ENCODE measurements at regions not wholly inside any gene's neighbourhood (a gene's known extent, or its start where the extent isn't known, plus 50 kb on each side); places are given as distances from the start of the nearest gene placed in this dataset.
"Not testable (repeated sequence)": the region's sequence is repeated elsewhere in the genome, so short reads cannot be mapped to it uniquely, and the experiment has no call there.

DNA sequence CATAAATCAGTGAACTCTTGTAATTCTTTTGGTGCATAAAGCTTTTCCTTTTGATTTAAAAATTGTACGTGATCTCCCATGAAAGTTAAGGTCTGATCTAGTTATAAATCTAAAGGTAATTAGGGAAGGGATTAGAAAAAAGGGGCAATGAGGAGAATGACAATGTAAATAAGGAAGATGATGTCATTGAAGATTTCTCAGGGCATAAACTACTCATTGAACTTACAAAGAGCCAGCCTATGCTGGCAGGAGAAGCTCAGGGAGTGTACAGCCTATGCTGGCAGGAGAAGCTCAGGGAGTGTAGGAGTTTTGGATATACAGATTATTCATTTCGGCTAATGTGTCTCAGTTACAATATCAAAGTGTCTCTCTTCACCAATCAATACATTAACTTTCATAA is 1533.5 kb upstream of the ADGRL3 start:
- H3K23ac ChIP-seq (ENCODE audit: low read length): no peak overlapping the region

DNA sequence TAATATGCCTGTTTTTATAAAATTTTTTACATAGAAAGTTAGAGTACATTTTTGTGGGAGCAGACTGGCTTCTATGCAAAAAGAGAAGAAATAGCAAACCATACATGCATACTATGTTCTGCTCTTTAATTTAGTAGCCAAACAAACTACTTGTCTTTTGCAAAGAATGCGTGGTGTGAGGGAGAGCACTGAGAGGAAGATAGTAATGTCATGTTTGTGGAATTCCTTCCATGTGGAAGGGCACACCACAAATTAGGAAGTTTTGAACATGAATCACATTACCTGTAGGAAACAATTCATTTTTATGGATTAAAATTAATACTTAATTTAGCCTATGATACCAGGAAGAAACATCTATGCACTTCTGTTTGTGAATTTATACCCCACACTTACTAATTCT is 1529.1 kb upstream of the ADGRL3 start:
- no peaks in the 10 kb centered on the region for H3K36me3 ChIP-seq (ENCODE audit: control insufficient read depth, insufficient read depth, low read length)

More for the DNA sequence above, 1533.5 kb upstream of the ADGRL3 start:
- no peak overlapping the region for H4K8ac ChIP-seq (ENCODE audit: low read depth, low read length)
- H2BK5ac ChIP-seq (ENCODE audit: low read length): no peak overlapping the region
- DNase-seq: no peak
- H3K27me3 ChIP-seq (ENCODE audit: insufficient read depth, low read length, poor library complexity): no peaks in the 10 kb centered on the region
- H3K79me2 ChIP-seq (ENCODE audit: control insufficient read depth, insufficient read depth, low read length): no peaks in the 10 kb centered on the region
- no peak overlapping the region for H2BK120ac ChIP-seq (ENCODE audit: low read depth, low read length)
- H3K4ac ChIP-seq (ENCODE audit: low read depth, low read length): no peak overlapping the region
- no peak overlapping the region for H3K4me2 ChIP-seq (ENCODE audit: low read length)
- H4K5ac ChIP-seq (ENCODE audit: low read length): no peak overlapping the region
- H3K18ac ChIP-seq (ENCODE audit: low read length): no peak overlapping the region
- H2BK15ac ChIP-seq (replicated peaks; ENCODE audit: low read depth): no peak overlapping the region
- no peak overlapping the region for H3K56ac ChIP-seq (ENCODE audit: low read length)
- no peaks in the 10 kb centered on the region for H3K36me3 ChIP-seq (ENCODE audit: control insufficient read depth, insufficient read depth, low read length)
- H3K4me1 ChIP-seq (ENCODE audit: control insufficient read depth, low read depth, low read length): no peaks in the 10 kb centered on the region
- H3K9ac ChIP-seq (ENCODE audit: low read length): no peak overlapping the region
- no peak overlapping the region for H3K4me3 ChIP-seq (ENCODE audit: low read length)
- no peak overlapping the region for H2AK5ac ChIP-seq (ENCODE audit: low read length)
- no peak overlapping the region for H3K27ac ChIP-seq (ENCODE audit: low read depth, low read length)
- no peaks in the 10 kb centered on the region for H3K79me1 ChIP-seq (ENCODE audit: low read length)
- WGBS (ENCODE audit: extremely low coverage, insufficient coverage, low lambda C conversion rate): no CpG with 5 or more reads among the region's 2 CpGs

DNA sequence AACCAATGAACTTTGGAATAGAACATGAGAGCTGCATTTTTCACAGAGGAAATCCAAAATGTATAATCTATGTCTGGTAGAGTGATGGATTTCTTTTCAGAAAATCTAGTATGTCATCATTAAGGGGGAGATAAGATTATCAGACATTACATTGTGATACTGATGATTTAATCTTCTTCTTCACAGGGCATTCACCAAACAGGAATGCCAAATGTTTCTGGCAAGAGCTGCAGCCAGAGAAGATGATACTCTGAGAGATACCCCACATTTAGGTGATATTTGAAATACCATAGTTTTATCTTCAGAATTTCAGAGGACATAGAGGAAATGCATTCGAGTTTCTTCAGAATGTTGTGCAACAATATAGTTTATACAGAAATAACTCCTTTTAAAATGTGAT is 1523.7 kb upstream of the ADGRL3 start:
- no CpG with 5 or more reads among the region's 1 CpG for WGBS (ENCODE audit: extremely low coverage, insufficient coverage, low lambda C conversion rate)

More for the DNA sequence above, 1529.1 kb upstream of the ADGRL3 start:
- H2BK15ac ChIP-seq (replicated peaks; ENCODE audit: low read depth): no peak overlapping the region
- DNase-seq: peak; percentile 22
- WGBS (ENCODE audit: extremely low coverage, insufficient coverage, low lambda C conversion rate): no CpG with 5 or more reads among the region's 1 CpG
- no peak overlapping the region for H3K56ac ChIP-seq (ENCODE audit: low read length)
- H2AK5ac ChIP-seq (ENCODE audit: low read length): no peak overlapping the region
- no peaks in the 10 kb centered on the region for H3K27me3 ChIP-seq (ENCODE audit: insufficient read depth, low read length, poor library complexity)
- H3K4ac ChIP-seq (ENCODE audit: low read depth, low read length): no peak overlapping the region
- no peak overlapping the region for H3K23ac ChIP-seq (ENCODE audit: low read length)
- no peak overlapping the region for H3K4me3 ChIP-seq (ENCODE audit: low read length)
- H4K8ac ChIP-seq (ENCODE audit: low read depth, low read length): no peak overlapping the region
- no peaks in the 10 kb centered on the region for H3K79me2 ChIP-seq (ENCODE audit: control insufficient read depth, insufficient read depth, low read length)
- no peak overlapping the region for H3K18ac ChIP-seq (ENCODE audit: low read length)
- no peak overlapping the region for H4K5ac ChIP-seq (ENCODE audit: low read length)
- no peaks in the 10 kb centered on the region for H3K4me1 ChIP-seq (ENCODE audit: control insufficient read depth, low read depth, low read length)
- H3K9ac ChIP-seq (ENCODE audit: low read length): no peak overlapping the region
- H3K27ac ChIP-seq (ENCODE audit: low read depth, low read length): no peak overlapping the region
- H3K4me2 ChIP-seq (ENCODE audit: low read length): no peak overlapping the region
- no peaks in the 10 kb centered on the region for H3K79me1 ChIP-seq (ENCODE audit: low read length)
- H2BK5ac ChIP-seq (ENCODE audit: low read length): no peak overlapping the region
- no peak overlapping the region for H2BK120ac ChIP-seq (ENCODE audit: low read depth, low read length)

DNA sequence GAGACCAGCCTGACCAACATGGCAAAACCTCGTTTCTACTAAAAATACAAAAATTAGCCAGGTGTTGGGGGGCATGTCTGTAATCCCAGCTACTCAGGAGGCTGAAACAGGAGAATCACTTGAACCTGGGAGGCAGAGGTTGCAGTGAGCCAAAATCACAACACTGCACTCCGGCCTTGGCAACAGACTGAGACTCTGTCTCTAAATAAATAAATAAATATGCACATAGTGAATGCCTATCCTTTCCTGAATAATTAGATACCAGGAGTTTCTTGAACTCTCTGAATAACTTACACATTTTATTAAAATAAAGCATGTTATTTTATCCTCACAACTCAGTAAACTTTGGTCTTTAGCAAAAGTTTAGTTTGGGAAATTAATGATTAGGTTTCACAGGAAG is 1523.1 kb upstream of the ADGRL3 start:
- not testable (repeated sequence) for H3K27me3 ChIP-seq (ENCODE audit: insufficient read depth, low read length, poor library complexity); H3K4ac ChIP-seq (ENCODE audit: low read depth, low read length); H3K27ac ChIP-seq (ENCODE audit: low read depth, low read length); H3K9ac ChIP-seq (ENCODE audit: low read length); H3K4me2 ChIP-seq (ENCODE audit: low read length); H3K4me3 ChIP-seq (ENCODE audit: low read length); H3K79me2 ChIP-seq (ENCODE audit: control insufficient read depth, insufficient read depth, low read length); H3K36me3 ChIP-seq (ENCODE audit: control insufficient read depth, insufficient read depth, low read length); H4K8ac ChIP-seq (ENCODE audit: low read depth, low read length); H4K5ac ChIP-seq (ENCODE audit: low read length); H2BK5ac ChIP-seq (ENCODE audit: low read length); H3K4me1 ChIP-seq (ENCODE audit: control insufficient read depth, low read depth, low read length); H3K79me1 ChIP-seq (ENCODE audit: low read length); H2BK120ac ChIP-seq (ENCODE audit: low read depth, low read length); H2BK15ac ChIP-seq (replicated peaks; ENCODE audit: low read depth); H2AK5ac ChIP-seq (ENCODE audit: low read length); H3K56ac ChIP-seq (ENCODE audit: low read length); H3K23ac ChIP-seq (ENCODE audit: low read length); H3K18ac ChIP-seq (ENCODE audit: low read length); DNase-seq
- no CpG with 5 or more reads among the region's 2 CpGs for WGBS (ENCODE audit: extremely low coverage, insufficient coverage, low lambda C conversion rate)

More for the DNA sequence above, 1523.7 kb upstream of the ADGRL3 start:
- no peaks in the 10 kb centered on the region for H3K79me2 ChIP-seq (ENCODE audit: control insufficient read depth, insufficient read depth, low read length)
- no peak overlapping the region for H4K8ac ChIP-seq (ENCODE audit: low read depth, low read length)
- peak; percentile 2 for DNase-seq
- H3K9ac ChIP-seq (ENCODE audit: low read length): no peak overlapping the region
- H3K18ac ChIP-seq (ENCODE audit: low read length): no peak overlapping the region
- H4K5ac ChIP-seq (ENCODE audit: low read length): no peak overlapping the region
- H2BK5ac ChIP-seq (ENCODE audit: low read length): no peak overlapping the region
- H2BK120ac ChIP-seq (ENCODE audit: low read depth, low read length): no peak overlapping the region
- no peak overlapping the region for H3K4ac ChIP-seq (ENCODE audit: low read depth, low read length)
- no peak overlapping the region for H3K27ac ChIP-seq (ENCODE audit: low read depth, low read length)
- no peak overlapping the region for H3K4me3 ChIP-seq (ENCODE audit: low read length)
- no peak overlapping the region for H2BK15ac ChIP-seq (replicated peaks; ENCODE audit: low read depth)
- no peaks in the 10 kb centered on the region for H3K79me1 ChIP-seq (ENCODE audit: low read length)
- no peaks in the 10 kb centered on the region for H3K36me3 ChIP-seq (ENCODE audit: control insufficient read depth, insufficient read depth, low read length)
- no peak overlapping the region for H3K4me2 ChIP-seq (ENCODE audit: low read length)
- H2AK5ac ChIP-seq (ENCODE audit: low read length): no peak overlapping the region
- H3K27me3 ChIP-seq (ENCODE audit: insufficient read depth, low read length, poor library complexity): no peaks in the 10 kb centered on the region
- H3K56ac ChIP-seq (ENCODE audit: low read length): no peak overlapping the region
- H3K23ac ChIP-seq (ENCODE audit: low read length): no peak overlapping the region
- H3K4me1 ChIP-seq (ENCODE audit: control insufficient read depth, low read depth, low read length): no peaks in the 10 kb centered on the region

DNA sequence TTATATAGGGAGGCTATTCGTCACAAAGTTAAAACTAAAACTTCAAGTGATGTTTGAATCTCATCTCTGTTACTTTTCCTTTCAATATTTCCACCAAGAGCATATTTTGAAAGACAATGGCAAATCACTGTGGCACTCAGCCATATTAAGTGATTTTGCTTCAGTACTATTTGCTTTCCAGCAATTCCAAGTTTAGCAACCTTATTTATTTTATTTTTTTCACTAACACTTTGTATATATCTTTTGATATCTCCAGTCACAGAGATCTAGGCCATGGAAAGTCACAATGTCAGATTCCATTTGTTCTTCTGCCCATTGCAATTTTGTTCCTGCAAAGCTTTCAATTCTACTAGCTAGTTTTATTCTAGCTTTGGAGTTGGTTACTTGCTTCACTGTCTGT is 1514.5 kb upstream of the ADGRL3 start:
- Histone ChIP-seq H4K8ac (ENCODE audit: low read depth, low read length) (no peak overlapping the region), H3K79me2 (ENCODE audit: control insufficient read depth, insufficient read depth, low read length) (no peaks in the 10 kb centered on the region), H2BK120ac (ENCODE audit: low read depth, low read length) (no peak overlapping the region), H3K56ac (ENCODE audit: low read length) (no peak overlapping the region), H2BK5ac (ENCODE audit: low read length) (no peak overlapping the region), H2BK15ac (replicated peaks; ENCODE audit: low read depth) (no peak overlapping the region), H3K4me3 (ENCODE audit: low read length) (no peak overlapping the region), H3K4me1 (ENCODE audit: control insufficient read depth, low read depth, low read length) (no peaks in the 10 kb centered on the region), H3K27me3 (ENCODE audit: insufficient read depth, low read length, poor library complexity) (no peaks in the 10 kb centered on the region), H3K9ac (ENCODE audit: low read length) (no peak overlapping the region), H3K4me2 (ENCODE audit: low read length) (no peak overlapping the region), H3K4ac (ENCODE audit: low read depth, low read length) (no peak overlapping the region), H3K36me3 (ENCODE audit: control insufficient read depth, insufficient read depth, low read length) (no peaks in the 10 kb centered on the region), H4K5ac (ENCODE audit: low read length) (no peak overlapping the region), H2AK5ac (ENCODE audit: low read length) (no peak overlapping the region), H3K27ac (ENCODE audit: low read depth, low read length) (no peak overlapping the region), H3K23ac (ENCODE audit: low read length) (no peak overlapping the region), H3K79me1 (ENCODE audit: low read length) (no peaks in the 10 kb centered on the region), H3K18ac (ENCODE audit: low read length) (no peak overlapping the region)
- DNase-seq: no peak
- WGBS (ENCODE audit: extremely low coverage, insufficient coverage, low lambda C conversion rate): no CpG with 5 or more reads among the region's 1 CpG

DNA sequence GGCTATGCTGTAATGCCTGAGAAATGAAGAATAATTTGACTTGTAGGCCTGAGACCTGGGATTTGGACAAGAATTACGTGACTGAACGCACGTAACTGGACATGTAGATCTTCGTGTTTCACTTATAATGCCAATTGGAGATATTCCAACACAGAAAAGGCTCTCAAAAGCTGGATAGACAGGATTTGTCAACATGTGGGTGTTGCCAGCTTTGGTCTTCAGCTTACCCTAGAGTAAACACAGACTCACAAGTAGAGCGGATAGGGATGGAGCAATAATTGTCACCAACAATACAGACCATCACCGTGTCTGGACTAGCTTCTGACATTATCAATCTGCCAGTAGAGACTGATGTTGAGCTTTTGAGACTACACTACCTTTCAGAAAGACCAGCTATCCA is 1511.0 kb upstream of the ADGRL3 start:
- Histone ChIP-seq H3K9ac (ENCODE audit: low read length) (no peak overlapping the region), H2BK15ac (replicated peaks; ENCODE audit: low read depth) (no peak overlapping the region), H2AK5ac (ENCODE audit: low read length) (no peak overlapping the region), H3K23ac (ENCODE audit: low read length) (no peak overlapping the region), H3K56ac (ENCODE audit: low read length) (no peak overlapping the region), H3K79me1 (ENCODE audit: low read length) (no peaks in the 10 kb centered on the region), H4K8ac (ENCODE audit: low read depth, low read length) (no peak overlapping the region), H2BK120ac (ENCODE audit: low read depth, low read length) (no peak overlapping the region), H3K79me2 (ENCODE audit: control insufficient read depth, insufficient read depth, low read length) (no peaks in the 10 kb centered on the region), H3K18ac (ENCODE audit: low read length) (no peak overlapping the region), H3K4me1 (ENCODE audit: control insufficient read depth, low read depth, low read length) (no peaks in the 10 kb centered on the region), H3K27me3 (ENCODE audit: insufficient read depth, low read length, poor library complexity) (no peaks in the 10 kb centered on the region), H3K27ac (ENCODE audit: low read depth, low read length) (no peak overlapping the region), H2BK5ac (ENCODE audit: low read length) (no peak overlapping the region), H3K4me2 (ENCODE audit: low read length) (no peak overlapping the region), H4K5ac (ENCODE audit: low read length) (no peak overlapping the region), H3K4ac (ENCODE audit: low read depth, low read length) (no peak overlapping the region), H3K4me3 (ENCODE audit: low read length) (no peak overlapping the region), H3K36me3 (ENCODE audit: control insufficient read depth, insufficient read depth, low read length) (no peaks in the 10 kb centered on the region)
- no CpG with 5 or more reads among the region's 6 CpGs for WGBS (ENCODE audit: extremely low coverage, insufficient coverage, low lambda C conversion rate)
- DNase-seq: no peak

Data from mesendoderm (in vitro differentiated cells).